ENCODE measurements at regions not wholly inside any gene's neighbourhood (a gene's known extent, or its start where the extent isn't known, plus 50 kb on each side); places are given as distances from the start of the nearest gene placed in this dataset.

DNA sequence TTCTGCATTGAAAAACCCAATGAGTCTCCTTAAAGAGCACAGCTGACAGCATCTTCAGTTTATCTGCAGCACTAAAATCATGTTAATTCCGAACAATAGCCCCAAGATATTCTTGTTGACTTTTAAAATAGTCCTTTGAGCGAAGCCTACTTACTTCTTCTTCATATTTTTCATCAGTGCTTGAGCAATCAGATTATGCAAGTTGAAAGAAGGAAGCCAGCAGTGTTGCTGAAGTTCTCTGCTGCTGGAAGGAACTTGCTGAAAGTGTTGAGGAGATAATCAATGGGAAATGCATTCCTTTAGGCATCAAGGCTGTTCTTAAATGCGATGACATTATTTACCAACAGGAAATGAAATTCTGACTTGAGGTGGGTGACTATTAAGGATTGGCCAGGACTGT, 105.9 kb upstream of the SNTG2 start:
- CTCF ChIA-PET = no interaction called here
- peaks cover 3% of the 10 kb centered on the region; the same call in 1 of the 2 replicates for H3K27me3 ChIP-seq (ENCODE audit: control insufficient read depth, insufficient read depth, low read length)
- TF ChIP-seq SIN3A (IDR thresholded peaks at IDR 0.05; ENCODE audit: borderline replicate concordance, insufficient read depth, low read depth, low read length) (no peak), POLR2AphosphoS5 (IDR thresholded peaks at IDR 0.05; ENCODE audit: low read depth, low read length) (no peak), TCF7L2 (IDR thresholded peaks at IDR 0.05; ENCODE audit: low read depth, low read length) (no peak)
- TF ChIP-seq, protein P1, sequence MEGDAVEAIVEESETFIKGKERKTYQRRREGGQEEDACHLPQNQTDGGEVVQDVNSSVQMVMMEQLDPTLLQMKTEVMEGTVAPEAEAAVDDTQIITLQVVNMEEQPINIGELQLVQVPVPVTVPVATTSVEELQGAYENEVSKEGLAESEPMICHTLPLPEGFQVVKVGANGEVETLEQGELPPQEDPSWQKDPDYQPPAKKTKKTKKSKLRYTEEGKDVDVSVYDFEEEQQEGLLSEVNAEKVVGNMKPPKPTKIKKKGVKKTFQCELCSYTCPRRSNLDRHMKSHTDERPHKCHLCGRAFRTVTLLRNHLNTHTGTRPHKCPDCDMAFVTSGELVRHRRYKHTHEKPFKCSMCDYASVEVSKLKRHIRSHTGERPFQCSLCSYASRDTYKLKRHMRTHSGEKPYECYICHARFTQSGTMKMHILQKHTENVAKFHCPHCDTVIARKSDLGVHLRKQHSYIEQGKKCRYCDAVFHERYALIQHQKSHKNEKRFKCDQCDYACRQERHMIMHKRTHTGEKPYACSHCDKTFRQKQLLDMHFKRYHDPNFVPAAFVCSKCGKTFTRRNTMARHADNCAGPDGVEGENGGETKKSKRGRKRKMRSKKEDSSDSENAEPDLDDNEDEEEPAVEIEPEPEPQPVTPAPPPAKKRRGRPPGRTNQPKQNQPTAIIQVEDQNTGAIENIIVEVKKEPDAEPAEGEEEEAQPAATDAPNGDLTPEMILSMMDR (IDR thresholded peaks at IDR 0.05) = no peak
- TF ChIP-seq, protein P2, sequence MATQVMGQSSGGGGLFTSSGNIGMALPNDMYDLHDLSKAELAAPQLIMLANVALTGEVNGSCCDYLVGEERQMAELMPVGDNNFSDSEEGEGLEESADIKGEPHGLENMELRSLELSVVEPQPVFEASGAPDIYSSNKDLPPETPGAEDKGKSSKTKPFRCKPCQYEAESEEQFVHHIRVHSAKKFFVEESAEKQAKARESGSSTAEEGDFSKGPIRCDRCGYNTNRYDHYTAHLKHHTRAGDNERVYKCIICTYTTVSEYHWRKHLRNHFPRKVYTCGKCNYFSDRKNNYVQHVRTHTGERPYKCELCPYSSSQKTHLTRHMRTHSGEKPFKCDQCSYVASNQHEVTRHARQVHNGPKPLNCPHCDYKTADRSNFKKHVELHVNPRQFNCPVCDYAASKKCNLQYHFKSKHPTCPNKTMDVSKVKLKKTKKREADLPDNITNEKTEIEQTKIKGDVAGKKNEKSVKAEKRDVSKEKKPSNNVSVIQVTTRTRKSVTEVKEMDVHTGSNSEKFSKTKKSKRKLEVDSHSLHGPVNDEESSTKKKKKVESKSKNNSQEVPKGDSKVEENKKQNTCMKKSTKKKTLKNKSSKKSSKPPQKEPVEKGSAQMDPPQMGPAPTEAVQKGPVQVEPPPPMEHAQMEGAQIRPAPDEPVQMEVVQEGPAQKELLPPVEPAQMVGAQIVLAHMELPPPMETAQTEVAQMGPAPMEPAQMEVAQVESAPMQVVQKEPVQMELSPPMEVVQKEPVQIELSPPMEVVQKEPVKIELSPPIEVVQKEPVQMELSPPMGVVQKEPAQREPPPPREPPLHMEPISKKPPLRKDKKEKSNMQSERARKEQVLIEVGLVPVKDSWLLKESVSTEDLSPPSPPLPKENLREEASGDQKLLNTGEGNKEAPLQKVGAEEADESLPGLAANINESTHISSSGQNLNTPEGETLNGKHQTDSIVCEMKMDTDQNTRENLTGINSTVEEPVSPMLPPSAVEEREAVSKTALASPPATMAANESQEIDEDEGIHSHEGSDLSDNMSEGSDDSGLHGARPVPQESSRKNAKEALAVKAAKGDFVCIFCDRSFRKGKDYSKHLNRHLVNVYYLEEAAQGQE (IDR thresholded peaks at IDR 0.05; ENCODE audit: insufficient read depth in 1 of 2, low read depth in 2 of 2, low read length in 1 of 2) = no peak
- intact Hi-C loops (cut with micrococcal nuclease; ENCODE audit: unreplicated experiment) = no loop called here
- H3K36me3 ChIP-seq (ENCODE audit: control insufficient read depth, insufficient read depth, low read length) = no peaks in the 10 kb centered on the region
- H3K27ac ChIP-seq (ENCODE audit: low read length) = no peak overlapping the region
- H3K4me3 ChIP-seq (ENCODE audit: low read depth in 2 of 2, low read length in 2 of 2) = no peak overlapping the region
- H3K4me1 ChIP-seq (ENCODE audit: control insufficient read depth, insufficient read depth, low read length) = no peaks in the 10 kb centered on the region; the same call in 1 of the 2 replicates
- DNase-seq (ENCODE audit: low read depth, low spot score) = no peak
- no TSS peak for BruUV-seq (replicated peaks)
- in situ Hi-C loops (cut with HindIII; ENCODE audit: low pct_unique_long_range_greater_than_20kb, low sequenced_read_pairs) = no loop called here
- ATAC-seq = no peak
- no peaks in the 10 kb centered on the region for H3K9me3 ChIP-seq (ENCODE audit: control insufficient read depth, insufficient read depth, low read depth, low read length)
- POLR2A ChIA-PET = no interaction called here

DNA sequence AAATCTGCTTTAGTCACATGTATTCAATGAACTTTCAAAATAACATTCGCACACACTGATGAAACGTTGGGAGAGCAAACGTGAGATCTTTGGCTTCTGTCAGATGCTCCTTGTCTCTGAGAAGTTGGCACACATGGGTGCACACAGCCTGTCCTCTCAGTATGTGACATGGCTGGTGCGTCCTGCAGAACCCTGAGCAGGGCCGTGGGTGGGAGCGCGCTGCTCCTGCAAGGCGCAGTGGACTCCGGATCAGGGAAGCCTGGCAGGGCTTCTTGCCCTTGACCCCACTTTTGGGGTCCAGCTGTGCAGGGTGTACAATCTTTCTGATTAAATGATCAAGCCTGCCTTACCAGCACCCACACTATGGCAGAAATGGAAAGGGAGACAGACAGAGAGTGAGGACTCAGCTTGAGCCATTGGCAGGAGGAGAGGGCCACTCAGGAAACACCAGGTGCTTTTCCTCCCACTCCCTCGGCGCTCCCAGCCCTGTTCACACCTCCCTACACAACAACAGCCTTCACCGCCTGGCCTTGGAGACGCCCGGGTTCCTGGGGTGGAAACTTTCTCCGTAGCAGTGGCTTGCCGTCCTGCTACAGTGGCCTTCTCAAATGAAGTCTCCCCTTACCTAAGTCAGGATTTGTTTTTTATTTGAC, 108.4 kb upstream of the SNTG2 start:
- peaks cover 3% of the 10 kb centered on the region; the same call in 1 of the 2 replicates for H3K27me3 ChIP-seq (ENCODE audit: control insufficient read depth, insufficient read depth, low read length)
- POLR2A ChIA-PET = no interaction called here
- ATAC-seq (no peak), DNase-seq (ENCODE audit: low read depth, low spot score) (no peak)
- intact Hi-C loops (cut with micrococcal nuclease; ENCODE audit: unreplicated experiment) (no loop called here), in situ Hi-C loops (cut with HindIII; ENCODE audit: low pct_unique_long_range_greater_than_20kb, low sequenced_read_pairs) (no loop called here)
- no peaks in the 10 kb centered on the region for H3K9me3 ChIP-seq (ENCODE audit: control insufficient read depth, insufficient read depth, low read depth, low read length)
- no peaks in the 10 kb centered on the region for H3K36me3 ChIP-seq (ENCODE audit: control insufficient read depth, insufficient read depth, low read length)
- H3K4me1 ChIP-seq (ENCODE audit: control insufficient read depth, insufficient read depth, low read length) = no peaks in the 10 kb centered on the region
- no peak overlapping the region for H3K27ac ChIP-seq (ENCODE audit: low read length)
- H3K4me3 ChIP-seq (ENCODE audit: low read depth in 2 of 2, low read length in 2 of 2) = no peak overlapping the region
- no TSS peak for BruUV-seq (replicated peaks)
- CTCF ChIA-PET = no interaction called here
- TF ChIP-seq, protein P1 (IDR thresholded peaks at IDR 0.05) = no peak
